HUES64 (cell line): ENCODE measurements at regions not wholly inside any gene's neighbourhood (a gene's known extent, or its start where the extent isn't known, plus 50 kb on each side); places are given as distances from the start of the nearest gene placed in this dataset.

Source experiments
- H3K27ac ChIP-seq: 2 replicates; pipeline ENCODE4 v1.7.0; 2013; ENCODE audit warnings: low read depth, low read length, inconsistent platforms
- H3K27me3 ChIP-seq: 2 replicates; pipeline ENCODE4 v1.6.1; 2013; ENCODE audit warnings: mild to moderate bottlenecking, low read length; ENCODE audit not compliant: insufficient read depth
- H3K36me3 ChIP-seq: 2 replicates; pipeline ENCODE4 v1.6.1; 2013; ENCODE audit warnings: mild to moderate bottlenecking, low read length; ENCODE audit not compliant: insufficient read depth
- H3K4me1 ChIP-seq: 2 replicates; pipeline ENCODE4 v1.6.1; 2013; ENCODE audit warnings: mild to moderate bottlenecking, low read length, moderate library complexity; ENCODE audit not compliant: insufficient read depth
- H3K4me3 ChIP-seq: 2 replicates; pipeline ENCODE4 v1.5.1; 2013; ENCODE audit warnings: mild to moderate bottlenecking, low read length, moderate library complexity
- H3K9ac ChIP-seq: 2 replicates; pipeline ENCODE4 v1.6.1; 2013; ENCODE audit warnings: mild to moderate bottlenecking, low read depth, low read length
- H3K9me3 ChIP-seq: 2 replicates; pipeline ENCODE4 v1.6.1; 2013; ENCODE audit warnings: low read depth, low read length; ENCODE audit not compliant: insufficient read depth
- WGBS: fragments of 150-250, 120-280 bp; methylation state at CpG from one replicate; pipeline ENCODE4 v1.1.7; 2013; ENCODE audit warnings: missing lambda C conversion rate; 5-methylcytosine and 5-hydroxymethylcytosine counted together

- Histone ChIP-seq H3K36me3 (no peaks in the 10 kb centered on the region), H3K4me3 (no peak overlapping the region), H3K4me1 (peaks cover 27% of the 10 kb centered on the region), H3K27ac (peak overlapping the region; percentile 65), H3K9ac (no peak overlapping the region), H3K9me3 (peaks cover 21% of the 10 kb centered on the region), H3K27me3 (no peaks in the 10 kb centered on the region)
- WGBS, result 48% methylated on average over 8 of the region's 9 CpGs
These were observed 783.2 kb upstream of the NEGR1 start for GRCh38 chr1:73065339-73066041.

- no peak overlapping the region for H3K4me3 ChIP-seq
- H3K27ac ChIP-seq, result no peak overlapping the region
- H3K27me3 ChIP-seq, result no peaks in the 10 kb centered on the region
- no peaks in the 10 kb centered on the region for H3K36me3 ChIP-seq
- no peak overlapping the region for H3K9ac ChIP-seq
- WGBS, result 100% methylated on average over 1 of the region's 1 CpG
- peaks cover 16% of the 10 kb centered on the region for H3K9me3 ChIP-seq
- H3K4me1 ChIP-seq, result no peaks in the 10 kb centered on the region
These were observed 774.5 kb upstream of the NEGR1 start for GRCh38 chr1:73056826-73057225.

GRCh38 chr1:73044241-73045036 is 762.1 kb upstream of the NEGR1 start:
- 0 out of 2 replicates have a peak, but pooled peaks cover 13% of the 10 kb centered on the region for H3K4me1 ChIP-seq
- H3K4me3 ChIP-seq, result no peak overlapping the region
- H3K9me3 ChIP-seq, result no peaks in the 10 kb centered on the region
- 96% methylated on average over 4 of the region's 4 CpGs for WGBS
- no peak overlapping the region for H3K9ac ChIP-seq
- H3K27me3 ChIP-seq, result no peaks in the 10 kb centered on the region
- H3K36me3 ChIP-seq, result no peaks in the 10 kb centered on the region
- H3K27ac ChIP-seq, result no peak overlapping the region

- H3K27me3 ChIP-seq, result no peaks in the 10 kb centered on the region
- no peaks in the 10 kb centered on the region for H3K9me3 ChIP-seq
- WGBS, result no CpG with 5 or more reads among the region's 1 CpG
- H3K9ac ChIP-seq, result no peak overlapping the region
- no peak overlapping the region for H3K4me3 ChIP-seq
- H3K36me3 ChIP-seq, result no peaks in the 10 kb centered on the region
- no peak overlapping the region for H3K27ac ChIP-seq
- 0 out of 2 replicates have a peak, but pooled peaks cover 13% of the 10 kb centered on the region for H3K4me1 ChIP-seq
These were observed 760.1 kb upstream of the NEGR1 start for GRCh38 chr1:73042403-73042802.

GRCh38 chr1:73040811-73041210 is 758.5 kb upstream of the NEGR1 start:
- Histone ChIP-seq H3K36me3 (no peaks in the 10 kb centered on the region), H3K27ac (no peak overlapping the region), H3K27me3 (no peaks in the 10 kb centered on the region), H3K9me3 (no peaks in the 10 kb centered on the region), H3K9ac (no peak overlapping the region), H3K4me1 (0 out of 2 replicates have a peak, but pooled peaks cover 13% of the 10 kb centered on the region), H3K4me3 (no peak overlapping the region)
- 90% methylated on average over 1 of the region's 1 CpG for WGBS

GRCh38 chr1:73034271-73034670 is 751.9 kb upstream of the NEGR1 start:
- no peaks in the 10 kb centered on the region for H3K27me3 ChIP-seq
- 84% methylated on average over 4 of the region's 4 CpGs for WGBS
- H3K4me1 ChIP-seq, result peaks cover 28% of the 10 kb centered on the region
- H3K9me3 ChIP-seq, result no peaks in the 10 kb centered on the region
- H3K9ac ChIP-seq, result no peak overlapping the region
- no peak overlapping the region for H3K4me3 ChIP-seq
- peak overlapping the region; percentile 27 for H3K27ac ChIP-seq
- H3K36me3 ChIP-seq, result no peaks in the 10 kb centered on the region

- WGBS, result 35% methylated on average over 2 of the region's 3 CpGs
- no peaks in the 10 kb centered on the region for H3K9me3 ChIP-seq
- H3K27me3 ChIP-seq, result no peaks in the 10 kb centered on the region
- H3K4me3 ChIP-seq, result no peak overlapping the region
- H3K36me3 ChIP-seq, result no peaks in the 10 kb centered on the region
- H3K9ac ChIP-seq, result no peak overlapping the region
- peaks cover 28% of the 10 kb centered on the region for H3K4me1 ChIP-seq
- peak overlapping the region; percentile 36 for H3K27ac ChIP-seq
These were observed 751.3 kb upstream of the NEGR1 start for GRCh38 chr1:73033640-73034039.

GRCh38 chr1:73029571-73029970 is 747.2 kb upstream of the NEGR1 start:
- H3K4me1 ChIP-seq, result peaks cover 23% of the 10 kb centered on the region
- no peak overlapping the region for H3K4me3 ChIP-seq
- H3K9ac ChIP-seq, result no peak overlapping the region
- H3K27me3 ChIP-seq, result no peaks in the 10 kb centered on the region
- no peaks in the 10 kb centered on the region for H3K9me3 ChIP-seq
- WGBS, result 100% methylated on average over 1 of the region's 2 CpGs
- no peak overlapping the region for H3K27ac ChIP-seq
- H3K36me3 ChIP-seq, result no peaks in the 10 kb centered on the region

- H3K36me3 ChIP-seq, result no peaks in the 10 kb centered on the region
- 74% methylated on average over 4 of the region's 4 CpGs for WGBS
- no peaks in the 10 kb centered on the region for H3K9me3 ChIP-seq
- no peaks in the 10 kb centered on the region for H3K4me1 ChIP-seq
- no peak overlapping the region for H3K27ac ChIP-seq
- no peak overlapping the region for H3K9ac ChIP-seq
- H3K4me3 ChIP-seq, result no peak overlapping the region
- no peaks in the 10 kb centered on the region for H3K27me3 ChIP-seq
These were observed 743.8 kb upstream of the NEGR1 start for GRCh38 chr1:73026114-73026513.

GRCh38 chr1:73009938-73010337 is 727.6 kb upstream of the NEGR1 start:
- no peaks in the 10 kb centered on the region for H3K27me3 ChIP-seq
- no peak overlapping the region for H3K9ac ChIP-seq
- WGBS, result 80% methylated on average over 1 of the region's 1 CpG
- H3K36me3 ChIP-seq, result no peaks in the 10 kb centered on the region
- H3K27ac ChIP-seq, result no peak overlapping the region
- peaks cover 19% of the 10 kb centered on the region for H3K4me1 ChIP-seq
- no peak overlapping the region for H3K4me3 ChIP-seq
- H3K9me3 ChIP-seq, result no peaks in the 10 kb centered on the region

GRCh38 chr1:73009311-73009710 is 727.0 kb upstream of the NEGR1 start:
- Histone ChIP-seq H3K9me3 (no peaks in the 10 kb centered on the region), H3K4me1 (peaks cover 19% of the 10 kb centered on the region), H3K36me3 (no peaks in the 10 kb centered on the region), H3K27me3 (no peaks in the 10 kb centered on the region), H3K4me3 (no peak overlapping the region), H3K9ac (no peak overlapping the region), H3K27ac (no peak overlapping the region)
- WGBS, result no CpG with 5 or more reads among the region's 1 CpG
